ENCODE measurements at regions not wholly inside any gene's neighbourhood (a gene's known extent, or its start where the extent isn't known, plus 50 kb on each side); places are given as distances from the start of the nearest gene placed in this dataset.

- TF ChIP-seq CTCF (conservative IDR thresholded peaks at IDR 0.05; ENCODE audit: low read depth, low read length) (no peak), EZH2 (IDR thresholded peaks at IDR 0.05; ENCODE audit: borderline replicate concordance, low read depth, low read length, poor library complexity, severe bottlenecking) (no peak)
Observed at GRCh38 chr12:107336695-107337094, 243.3 kb upstream of the CRY1 start.
